HCT116 (cell line): ENCODE measurements at regions not wholly inside any gene's neighbourhood (a gene's known extent, or its start where the extent isn't known, plus 50 kb on each side); places are given as distances from the start of the nearest gene placed in this dataset.

Experiments
- ATAC-seq: fragments of 200-7000 bp; cut with Tn5 transposase; 2 replicates; pipeline ENCODE4 v1.9.1; 2020; ENCODE audit warnings: mild to moderate bottlenecking, moderate library complexity
- BruUV-seq: library from RNA; stranded (reverse); fragments of 400-500 nt; replicated peaks from 2 replicates; lab custom pipeline; 2021; lab: Mats Ljungman, UMichigan
- CTCF ChIA-PET: fragments of 300-600 bp; sonication (Branson Sonifier 250); formaldehyde crosslinking; loops from one replicate; lab custom pipeline; 2021; ENCODE audit warnings: antibody characterized with exemption; lab: Charles Lee
- POLR2A ChIA-PET: fragments of 300-600, 350-600 bp; sonication (Branson Sonifier 250); formaldehyde crosslinking; loops from one replicate; lab custom pipeline; 2021; ENCODE audit warnings: antibody characterized with exemption; lab: Charles Lee
- RAD21 ChIA-PET, 2 experiments: fragments of 300-600 bp; sonication (Branson Sonifier 250); formaldehyde crosslinking; loops; one replicate each; lab custom pipeline; 2023; ENCODE audit warnings: low total read pairs in 2 of 2; ENCODE audit not compliant: uncharacterized antibody in 2 of 2, unreplicated experiment in 2 of 2, low non-redundant PET in 1 of 2; lab: Charles Lee
- DNase-seq: peaks from one replicate; pipeline ENCODE4 v3.0.0-alpha.2; 2010; ENCODE audit warnings: low read depth, low spot score
- H2AFZ ChIP-seq: fragments of 200-600 bp; shearing (Covaris generic), sonication (generic); 2 replicates; pipeline ENCODE4 v1.6.1; 2017; ENCODE audit warnings: low read depth, mixed run types, mixed read lengths, antibody characterized with exemption, low read length; ENCODE audit not compliant: poor library complexity, severe bottlenecking
- H3K27ac ChIP-seq: 2 replicates; pipeline ENCODE4 v1.5.1; 2012; ENCODE audit warnings: low read depth, low read length
- H3K27me3 ChIP-seq: fragments of 200-600 bp; sonication (generic); 2 replicates; pipeline ENCODE4 v1.6.1; 2016; ENCODE audit warnings: mixed run types, low read length, mixed read lengths; ENCODE audit not compliant: insufficient read depth
- H3K36me3 ChIP-seq, 2 experiments: fragments of 200-500 bp in 1 of 2; fragments of 200-600 bp in 1 of 2; sonication (Bioruptor generic) in 1 of 2; sonication (generic) in 1 of 2; 2 replicates each; pipeline versions ENCODE4 v1.5.1 to v1.6.1; 2014 to 2016; ENCODE audit warnings: low read length in 2 of 2, inconsistent platforms in 1 of 2, mixed read lengths in 1 of 2, mixed run types in 1 of 2; ENCODE audit not compliant: insufficient read depth in 2 of 2, control insufficient read depth in 1 of 2
- H3K4me1 ChIP-seq, 2 experiments: fragments of 200-600 bp in 1 of 2; sonication (generic) in 1 of 2; 2 replicates each; pipeline versions ENCODE4 v1.5.1 to v1.6.1; 2012 to 2017; ENCODE audit warnings: low read length in 2 of 2, inconsistent platforms in 1 of 2, mild to moderate bottlenecking in 1 of 2, mixed read lengths in 1 of 2, mixed run types in 1 of 2, moderate library complexity in 1 of 2; ENCODE audit not compliant: insufficient read depth in 2 of 2, control insufficient read depth in 1 of 2
- H3K4me2 ChIP-seq: fragments of 200-600 bp; sonication (generic); 2 replicates; pipeline ENCODE4 v1.6.1; 2017; ENCODE audit warnings: mixed run types, low read length, mixed read lengths
- H3K4me3 ChIP-seq, 2 experiments: fragments of 200-600 bp in 1 of 2; sonication (generic) in 1 of 2; replicated peaks in 1 of 2; 2 replicates each; pipeline ENCODE4 v1.5.1; 2011 to 2016; ENCODE audit warnings: low read length in 2 of 2, control low read depth in 1 of 2, low read depth in 1 of 2, mild to moderate bottlenecking in 1 of 2, mixed read lengths in 1 of 2, mixed run types in 1 of 2
- H3K79me2 ChIP-seq: fragments of 200-600 bp; sonication (generic); 2 replicates; pipeline ENCODE4 v1.6.1; 2017; ENCODE audit warnings: mild to moderate bottlenecking, mixed run types, low read length, moderate library complexity, mixed read lengths; ENCODE audit not compliant: insufficient read depth
- H3K9ac ChIP-seq: fragments of 200-600 bp; sonication (generic); 2 replicates; pipeline ENCODE4 v1.6.1; 2016; ENCODE audit warnings: low read length, mixed read lengths
- H3K9me2 ChIP-seq: fragments of 200-600 bp; sonication (generic), shearing (Covaris generic); 2 replicates; pipeline ENCODE4 v1.6.1; 2017; ENCODE audit warnings: mixed run types, mild to moderate bottlenecking, moderate library complexity; ENCODE audit not compliant: insufficient read depth
- H3K9me3 ChIP-seq, 2 experiments: fragments of 200-500 bp in 1 of 2; fragments of 200-600 bp in 1 of 2; sonication (Bioruptor generic) in 1 of 2; sonication (generic) in 1 of 2; 2 replicates each; pipeline ENCODE4 v1.6.1; 2014 to 2017; ENCODE audit warnings: low read length in 2 of 2, mixed read lengths in 2 of 2, inconsistent platforms in 1 of 2, low read depth in 1 of 2, mild to moderate bottlenecking in 1 of 2, mixed run types in 1 of 2, moderate library complexity in 1 of 2; ENCODE audit not compliant: control insufficient read depth in 1 of 2, insufficient read depth in 1 of 2
- H4K20me1 ChIP-seq: fragments of 200-600 bp; sonication (generic), shearing (Covaris generic); 2 replicates; pipeline ENCODE4 v1.6.1; 2017; ENCODE audit warnings: mixed run types, mild to moderate bottlenecking, moderate library complexity; ENCODE audit not compliant: insufficient read depth
- CBX3 ChIP-seq: IDR thresholded peaks from 2 replicates; pipeline ENCODE4 v1.6.1; 2012; ENCODE audit warnings: low read depth
- EZH2phosphoT487 ChIP-seq: fragments of 200-600 bp; IDR thresholded peaks from 2 replicates; pipeline ENCODE4 v1.6.1; 2018; ENCODE audit warnings: antibody characterized with exemption, borderline replicate concordance
- JUND ChIP-seq: IDR thresholded peaks from 2 replicates; pipeline ENCODE4 v1.6.1; 2012
- MAX ChIP-seq: IDR thresholded peaks from 2 replicates; pipeline ENCODE4 v1.6.1; 2012
- REST ChIP-seq: IDR thresholded peaks from 2 replicates; pipeline ENCODE4 v1.6.1; 2012; ENCODE audit warnings: low read depth
- intact Hi-C: fragments of 100-400 bp; cut with micrococcal nuclease; formaldehyde crosslinking; loops from 2 replicates; pipeline ENCODE4 v1.10.0; 2022
- TF ChIP-seq, protein P1 (sequence below): IDR thresholded peaks from 2 replicates; pipeline ENCODE4 v1.6.1; 2011; ENCODE audit warnings: mild to moderate bottlenecking, low read length, moderate library complexity; ENCODE audit not compliant: insufficient replicate concordance; ENCODE audit errors: extremely low read depth

GRCh38 chr14:98323836-98324235 lies 948.2 kb downstream of the BCL11B start:
- no TSS peak for BruUV-seq

More at GRCh38 chr14:98323836-98324235, 948.2 kb downstream of the BCL11B start:
- H3K27ac ChIP-seq, result no peak overlapping the region
- no peak overlapping the region for H2AFZ ChIP-seq
- ATAC-seq (no peak), DNase-seq (no peak)
- no peak overlapping the region for H3K4me3 ChIP-seq
- ChIA-PET CTCF (no interaction called here), POLR2A (no interaction called here), RAD21 (no interaction called here)
- H3K79me2 ChIP-seq, result no peaks in the 10 kb centered on the region
- intact Hi-C loops, result no loop called here
- TF ChIP-seq REST (no peak), CBX3 (no peak), MAX (no peak), EZH2phosphoT487 (no peak), JUND (no peak)
- TF ChIP-seq, protein P1, sequence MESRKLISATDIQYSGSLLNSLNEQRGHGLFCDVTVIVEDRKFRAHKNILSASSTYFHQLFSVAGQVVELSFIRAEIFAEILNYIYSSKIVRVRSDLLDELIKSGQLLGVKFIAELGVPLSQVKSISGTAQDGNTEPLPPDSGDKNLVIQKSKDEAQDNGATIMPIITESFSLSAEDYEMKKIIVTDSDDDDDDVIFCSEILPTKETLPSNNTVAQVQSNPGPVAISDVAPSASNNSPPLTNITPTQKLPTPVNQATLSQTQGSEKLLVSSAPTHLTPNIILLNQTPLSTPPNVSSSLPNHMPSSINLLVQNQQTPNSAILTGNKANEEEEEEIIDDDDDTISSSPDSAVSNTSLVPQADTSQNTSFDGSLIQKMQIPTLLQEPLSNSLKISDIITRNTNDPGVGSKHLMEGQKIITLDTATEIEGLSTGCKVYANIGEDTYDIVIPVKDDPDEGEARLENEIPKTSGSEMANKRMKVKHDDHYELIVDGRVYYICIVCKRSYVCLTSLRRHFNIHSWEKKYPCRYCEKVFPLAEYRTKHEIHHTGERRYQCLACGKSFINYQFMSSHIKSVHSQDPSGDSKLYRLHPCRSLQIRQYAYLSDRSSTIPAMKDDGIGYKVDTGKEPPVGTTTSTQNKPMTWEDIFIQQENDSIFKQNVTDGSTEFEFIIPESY, result no peak
- H3K4me2 ChIP-seq, result no peak overlapping the region
- no peaks in the 10 kb centered on the region for H4K20me1 ChIP-seq
- no peak overlapping the region for H3K9ac ChIP-seq
- no peaks in the 10 kb centered on the region for H3K4me1 ChIP-seq
- no peaks in the 10 kb centered on the region for H3K9me2 ChIP-seq
- no peaks in the 10 kb centered on the region for H3K27me3 ChIP-seq
- H3K9me3 ChIP-seq, result peaks cover 4% of the 10 kb centered on the region in 2 experiments; a peak in 2 of 4 replicates
- no peaks in the 10 kb centered on the region for H3K36me3 ChIP-seq
